Natural killer cell treated with Interleukin-12 subunit alpha and Interleukin-12 subunit beta and Interleukin-15 and Interleukin-18, amount 100 ng/mL, for 72 hours (primary cell): ENCODE measurements at regions not wholly inside any gene's neighbourhood (a gene's known extent, or its start where the extent isn't known, plus 50 kb on each side); places are given as distances from the start of the nearest gene placed in this dataset.
"Not testable (repeated sequence)": the region's sequence is repeated elsewhere in the genome, so short reads cannot be mapped to it uniquely, and the experiment has no call there.

ENCODE experiments used
- ATAC-seq, 2 donors: fragments of 150-1000 bp; cut with Tn5 transposase in 1 of 2; sonication (Bioruptor Pico), chemical (Tn5 transposase) in 1 of 2; 2 replicates each; pipeline ENCODE4 v1.10.0; 2021
- DNase-seq: peaks from one replicate; pipeline ENCODE4 v3.0.0; 2022; ENCODE audit warnings: low spot score
- H3K27ac Mint-ChIP-seq, 2 donors: 1 replicate in 1 of 2; 2 replicates in 1 of 2; pipeline ENCODE4 v1.8.0; 2022; ENCODE audit warnings: mixed read lengths in 2 of 2, mild to moderate bottlenecking in 1 of 2, moderate library complexity in 1 of 2
- H3K27me3 Mint-ChIP-seq, 2 donors: 1 replicate in 1 of 2; 2 replicates in 1 of 2; pipeline ENCODE4 v1.8.0; 2022; ENCODE audit warnings: mixed read lengths in 2 of 2
- H3K36me3 Mint-ChIP-seq: one replicate; pipeline ENCODE4 v1.8.0; 2022; ENCODE audit warnings: mixed read lengths
- H3K4me1 Mint-ChIP-seq, 2 donors: 1 replicate in 1 of 2; 2 replicates in 1 of 2; pipeline ENCODE4 v1.8.0; 2022; ENCODE audit warnings: low read depth in 2 of 2, mixed read lengths in 2 of 2, mild to moderate bottlenecking in 1 of 2
- H3K4me3 Mint-ChIP-seq: one replicate; pipeline ENCODE4 v1.8.0; 2022; ENCODE audit warnings: mixed read lengths
- H3K9me3 Mint-ChIP-seq: 2 replicates; pipeline ENCODE4 v1.8.0; 2022; ENCODE audit warnings: mixed read lengths

DNA sequence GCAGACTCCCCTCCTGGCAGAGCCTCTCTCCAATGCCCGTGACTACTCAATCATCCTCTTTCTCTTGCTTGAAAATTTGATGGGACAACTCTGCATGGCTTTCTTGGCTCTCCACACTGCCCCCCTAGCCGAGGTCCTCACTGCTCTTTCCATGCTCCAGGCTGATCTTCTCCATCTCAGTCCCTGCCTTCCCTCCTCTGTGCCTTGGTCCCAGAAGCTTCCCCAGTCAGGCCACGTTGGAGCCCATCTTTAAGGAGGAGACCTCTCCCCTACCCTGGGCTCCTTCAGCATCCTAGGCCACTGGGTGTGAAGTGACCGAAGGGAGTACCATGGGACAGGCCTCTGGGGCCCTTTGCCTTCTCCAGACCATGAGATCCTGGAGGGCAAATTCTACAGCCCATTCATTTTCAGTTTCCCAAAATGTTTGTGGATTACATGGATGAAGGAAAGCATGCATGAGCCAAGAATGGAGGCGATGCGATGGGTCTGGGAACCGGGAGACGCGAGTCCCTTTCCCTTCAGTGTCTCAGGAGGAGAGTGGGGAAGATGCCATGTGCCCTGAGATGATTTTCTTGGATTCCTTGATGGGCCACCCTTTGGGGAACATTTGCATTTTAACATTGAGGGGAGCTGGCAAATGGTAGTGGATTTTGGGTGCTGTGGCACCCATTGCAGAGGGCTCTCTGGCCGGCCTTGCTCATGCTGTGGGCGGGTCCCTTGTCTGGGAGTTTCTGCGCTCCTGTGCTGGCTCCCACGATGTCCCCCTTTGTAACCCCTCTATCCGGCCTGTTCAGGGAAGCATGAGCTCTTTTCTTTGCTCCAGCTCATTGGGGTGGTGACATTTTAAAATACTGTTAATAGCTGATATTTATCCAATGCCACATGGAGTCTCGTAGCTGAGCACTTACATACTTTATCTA, 376.6 kb downstream of the RPS24 start:
- Mint-ChIP-seq H3K27ac (no peak overlapping the region), H3K27me3 (peaks cover 15 to 16% of the 10 kb centered on the region in 2 donors), H3K4me1 (peaks cover 0 to 14% of the 10 kb centered on the region in 2 donors), H3K36me3 (no peaks in the 10 kb centered on the region), H3K9me3 (no peaks in the 10 kb centered on the region), H3K4me3 (no peak overlapping the region)
- DNase-seq: no peak
- ATAC-seq: no peak

DNA sequence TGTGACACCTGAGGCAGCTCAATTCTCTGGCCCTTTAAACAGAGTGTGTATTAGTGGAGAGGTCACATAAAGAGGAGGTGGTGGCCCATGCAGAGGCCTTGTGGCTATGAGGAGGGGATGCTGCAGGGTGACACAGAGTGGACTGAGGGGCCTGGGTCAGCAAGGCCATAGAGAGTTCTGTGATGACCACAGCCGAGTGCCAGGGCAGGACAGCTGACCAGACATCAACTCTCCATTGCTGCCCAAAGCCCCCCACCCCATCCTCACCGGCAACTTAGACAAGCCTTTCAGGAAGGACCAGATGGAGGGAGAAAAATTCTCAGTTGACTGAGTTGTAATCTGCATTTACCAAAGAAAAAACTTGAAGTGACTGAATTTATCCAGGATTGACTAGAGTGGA, 378.1 kb downstream of the RPS24 start:
- no peaks in the 10 kb centered on the region for H3K36me3 Mint-ChIP-seq

DNA sequence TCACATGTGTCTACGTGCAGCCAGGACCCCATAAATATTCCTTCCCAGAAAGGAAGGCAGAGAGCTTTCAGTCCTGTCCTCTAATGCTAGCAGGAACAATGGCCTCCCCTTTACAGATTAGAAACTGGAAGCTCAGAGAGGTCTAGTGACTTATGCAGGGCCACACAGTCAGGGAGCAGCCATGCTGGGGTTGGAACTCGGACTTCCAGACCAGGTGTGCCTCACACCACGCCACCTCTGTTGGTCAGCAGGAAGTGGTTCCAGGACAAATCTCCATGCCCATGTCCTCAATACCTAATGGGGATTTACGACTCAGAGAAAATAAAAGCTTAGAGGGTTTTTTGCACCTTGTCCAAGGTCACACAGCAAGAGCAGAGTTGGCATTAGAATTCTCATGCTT, 378.9 kb downstream of the RPS24 start:
- H3K27ac Mint-ChIP-seq: no peak overlapping the region
- H3K27me3 Mint-ChIP-seq: peaks cover 5 to 12% of the 10 kb centered on the region in 2 donors
- H3K36me3 Mint-ChIP-seq: no peaks in the 10 kb centered on the region
- DNase-seq (no peak), ATAC-seq (no peak)
- H3K9me3 Mint-ChIP-seq: no peaks in the 10 kb centered on the region
- no peak overlapping the region for H3K4me3 Mint-ChIP-seq
- peaks cover 0 to 6% of the 10 kb centered on the region in 2 donors for H3K4me1 Mint-ChIP-seq

More for the DNA sequence above, 378.1 kb downstream of the RPS24 start:
- Mint-ChIP-seq H3K27ac (no peak overlapping the region), H3K4me1 (peaks cover 0 to 10% of the 10 kb centered on the region in 2 donors), H3K9me3 (no peaks in the 10 kb centered on the region), H3K4me3 (no peak overlapping the region), H3K27me3 (peaks cover 8 to 14% of the 10 kb centered on the region in 2 donors)
- DNase-seq (no peak), ATAC-seq (no peak)

DNA sequence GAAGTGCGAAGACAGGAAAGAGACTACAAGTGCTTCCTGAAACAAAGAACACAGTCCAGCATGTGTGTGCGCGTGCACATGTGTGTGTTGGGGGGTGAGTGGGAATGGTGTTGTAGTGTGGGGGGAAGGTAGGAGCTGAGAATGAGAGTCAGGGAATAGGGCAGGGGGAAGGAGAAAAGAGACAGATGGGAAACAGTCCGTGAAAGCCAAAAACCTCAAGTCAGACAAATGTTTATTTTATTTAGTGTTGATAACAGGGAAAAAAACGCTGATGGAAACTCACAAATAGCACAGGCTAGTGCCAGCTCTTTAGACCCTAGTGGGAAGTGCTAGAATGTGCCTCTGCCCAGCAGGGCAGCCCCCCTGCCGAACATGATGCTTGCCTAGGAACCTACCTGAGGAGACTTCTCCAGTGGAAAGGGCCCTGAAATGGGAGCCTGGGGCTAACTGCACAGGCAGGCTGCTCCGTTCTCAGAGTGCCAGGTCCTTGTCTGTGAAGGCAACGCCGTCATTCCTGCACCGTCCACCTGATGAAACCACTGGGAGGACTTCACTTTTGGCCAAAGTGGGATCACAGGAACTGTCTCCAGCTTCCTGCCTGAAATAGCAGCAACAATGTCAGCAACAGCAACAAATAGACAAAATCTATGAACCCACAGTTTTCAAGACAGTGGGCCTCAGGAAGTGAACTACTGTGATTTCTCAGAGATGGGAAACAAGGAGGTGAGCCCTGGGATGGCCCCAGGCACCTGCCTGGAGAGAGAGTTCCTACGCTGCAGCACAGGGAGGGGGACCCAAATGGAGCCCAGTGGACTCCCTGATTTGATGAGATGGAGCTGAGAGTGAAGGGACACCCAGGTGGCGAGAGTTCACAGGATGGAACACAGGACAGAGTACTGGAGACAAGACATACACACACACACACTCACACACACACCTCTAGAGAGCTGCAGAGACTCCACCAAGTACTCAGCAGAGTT, 379.7 kb downstream of the RPS24 start:
- no peak for ATAC-seq
- Mint-ChIP-seq H3K36me3 (no peaks in the 10 kb centered on the region), H3K9me3 (no peaks in the 10 kb centered on the region), H3K27me3 (peaks cover 2 to 12% of the 10 kb centered on the region in 2 donors), H3K27ac (no peak overlapping the region), H3K4me3 (no peak overlapping the region), H3K4me1 (no peaks in the 10 kb centered on the region)
- no peak for DNase-seq

DNA sequence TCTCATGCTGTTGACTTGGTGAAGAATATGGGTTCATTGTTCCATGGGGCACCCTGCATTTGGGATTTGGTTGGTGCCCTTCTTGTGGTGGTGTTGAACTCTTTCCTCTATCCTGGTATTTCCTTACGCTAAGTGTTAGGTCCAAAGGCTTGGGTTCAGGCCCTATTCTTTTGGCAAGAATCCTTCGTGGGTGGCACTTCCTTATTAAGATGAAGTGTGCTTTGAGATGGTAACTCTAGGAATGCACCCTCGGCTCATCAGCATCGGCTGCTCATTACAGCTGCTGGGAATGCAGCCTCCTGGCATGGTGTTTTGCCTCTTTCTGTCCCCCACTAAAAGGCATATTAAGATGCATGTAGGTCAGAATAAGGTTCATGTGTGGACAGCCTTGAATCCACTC, 380.7 kb downstream of the RPS24 start:
- Mint-ChIP-seq H3K4me3 (no peak overlapping the region), H3K9me3 (no peaks in the 10 kb centered on the region)
- DNase-seq: no peak

DNA sequence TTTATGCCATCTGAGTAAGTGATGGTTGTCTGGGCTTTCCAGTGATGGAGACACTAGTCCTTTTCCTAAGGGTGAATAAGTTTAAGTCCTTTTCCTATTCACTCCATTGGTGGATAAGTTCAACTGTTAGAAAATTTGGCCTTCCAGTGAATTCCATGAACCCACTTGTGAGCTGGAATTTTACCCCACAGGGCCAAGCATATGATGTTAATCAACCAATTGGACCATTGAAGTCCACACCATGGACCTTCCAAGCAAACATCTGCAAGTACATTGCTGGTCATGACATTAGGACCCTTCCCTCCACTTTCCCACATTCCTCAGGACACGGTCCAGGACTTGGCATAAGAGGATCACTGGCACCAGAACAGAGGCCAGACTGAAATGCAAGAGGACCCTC, 381.4 kb downstream of the RPS24 start:
- no peak for ATAC-seq
- no peak overlapping the region for H3K27ac Mint-ChIP-seq
- H3K36me3 Mint-ChIP-seq: no peaks in the 10 kb centered on the region
- no peaks in the 10 kb centered on the region for H3K4me1 Mint-ChIP-seq
- H3K4me3 Mint-ChIP-seq: no peak overlapping the region
- peaks cover 2 to 12% of the 10 kb centered on the region in 2 donors for H3K27me3 Mint-ChIP-seq
- no peaks in the 10 kb centered on the region for H3K9me3 Mint-ChIP-seq
- DNase-seq: no peak

More for the DNA sequence above, 380.7 kb downstream of the RPS24 start:
- no peak for ATAC-seq
- Mint-ChIP-seq H3K36me3 (no peaks in the 10 kb centered on the region), H3K27ac (no peak overlapping the region), H3K27me3 (peaks cover 2 to 12% of the 10 kb centered on the region in 2 donors), H3K4me1 (no peaks in the 10 kb centered on the region)

DNA sequence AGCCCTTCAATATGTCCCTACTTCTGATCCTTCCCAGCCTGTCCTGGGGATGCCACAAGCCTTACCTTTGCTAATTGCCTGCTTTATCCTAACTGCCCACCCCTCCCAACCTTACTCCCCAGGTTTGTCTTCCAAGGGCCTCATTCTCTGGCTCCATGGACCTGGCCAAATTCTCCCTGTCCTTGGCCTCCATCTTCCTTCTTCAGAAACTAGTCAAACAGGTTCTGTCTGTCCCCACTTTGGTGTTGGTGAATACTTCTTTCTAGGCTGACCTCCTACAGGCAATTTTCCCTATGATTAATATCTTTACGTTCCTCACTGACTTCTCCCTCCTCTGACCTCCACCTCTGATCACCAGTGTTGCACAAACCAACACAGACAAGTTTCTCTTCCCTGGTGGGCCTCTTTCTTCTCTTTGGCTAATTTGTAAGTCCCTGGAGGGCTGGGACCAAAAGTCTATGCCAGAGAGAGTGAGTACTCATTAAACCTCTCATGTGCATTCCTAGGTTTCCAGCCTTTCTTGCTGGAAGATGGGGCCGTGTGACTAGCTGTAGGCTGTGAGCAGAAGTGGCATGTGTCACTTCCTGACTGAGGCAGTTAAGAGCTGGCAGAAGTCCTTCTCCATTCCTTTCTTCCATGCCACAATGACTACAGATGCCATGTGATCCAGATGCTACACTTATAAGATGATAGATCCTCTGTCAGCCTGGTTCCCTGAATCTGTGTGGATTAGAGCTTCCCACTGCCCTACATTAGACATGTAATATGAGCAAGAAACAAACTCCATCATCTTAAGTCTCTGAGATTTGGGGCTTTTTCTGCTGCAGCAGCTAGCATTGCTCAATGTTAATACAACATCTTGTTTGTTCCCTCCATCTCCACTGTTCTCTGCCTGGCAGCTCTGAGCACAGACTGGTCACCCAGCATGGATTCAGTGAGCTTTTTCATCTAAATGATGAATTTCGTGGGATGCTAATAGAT, 382.7 kb downstream of the RPS24 start:
- no peaks in the 10 kb centered on the region for H3K4me1 Mint-ChIP-seq
- ATAC-seq: no peak
- no peak overlapping the region for H3K4me3 Mint-ChIP-seq
- peaks cover 8 to 12% of the 10 kb centered on the region in 2 donors for H3K27me3 Mint-ChIP-seq
- no peaks in the 10 kb centered on the region for H3K9me3 Mint-ChIP-seq
- no peaks in the 10 kb centered on the region for H3K36me3 Mint-ChIP-seq
- no peak overlapping the region for H3K27ac Mint-ChIP-seq
- no peak for DNase-seq

DNA sequence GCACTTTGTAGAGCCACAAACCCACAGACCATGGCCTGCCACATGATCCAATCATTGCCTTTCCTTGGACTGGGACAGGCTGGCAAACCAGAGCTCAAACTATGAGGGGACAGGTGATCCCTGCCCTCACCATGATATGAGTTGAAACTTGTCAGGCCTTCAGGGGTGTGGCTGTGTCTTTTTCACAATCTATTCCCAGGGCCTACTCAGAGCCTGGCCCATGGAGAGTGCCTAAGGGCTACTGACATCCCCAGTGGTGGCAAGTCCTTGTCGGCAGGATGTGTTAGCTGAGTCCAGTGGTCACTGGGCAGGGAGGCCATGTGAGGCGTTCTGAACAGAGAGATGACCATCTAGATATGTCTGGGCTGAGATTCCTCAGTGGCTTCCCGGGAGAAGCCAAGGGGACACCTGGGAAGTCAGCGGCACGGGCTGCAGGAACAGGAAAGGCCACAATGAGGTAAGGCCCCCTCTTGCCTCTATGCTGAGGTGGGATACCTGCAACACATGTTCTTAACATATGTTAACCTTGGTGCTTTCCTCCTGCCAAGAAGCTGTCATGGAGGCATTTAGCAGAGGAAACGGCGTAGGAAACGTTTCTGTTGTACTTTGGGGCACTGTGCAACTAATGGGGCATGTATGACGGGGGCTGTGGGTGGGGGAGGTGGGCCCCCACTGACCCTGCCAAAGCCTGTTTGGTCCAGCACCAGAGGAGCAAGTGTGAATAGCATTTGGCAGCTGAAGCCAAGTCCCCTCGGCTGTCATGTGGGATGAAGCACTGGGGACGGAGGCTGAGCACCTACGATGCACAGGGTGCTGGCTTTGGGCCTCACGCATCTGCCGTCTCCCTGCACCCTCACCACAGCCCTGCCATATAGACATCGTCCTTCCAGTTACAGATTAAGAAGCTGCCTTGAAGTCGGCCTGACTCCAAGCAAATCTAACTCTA, 384.0 kb downstream of the RPS24 start:
- H3K4me3 Mint-ChIP-seq: no peak overlapping the region
- H3K36me3 Mint-ChIP-seq: no peaks in the 10 kb centered on the region
- DNase-seq (no peak), ATAC-seq (peak in 1 of 2 donors; percentile 17)
- H3K27ac Mint-ChIP-seq: no peak overlapping the region
- H3K9me3 Mint-ChIP-seq: no peaks in the 10 kb centered on the region
- peaks cover 8 to 10% of the 10 kb centered on the region in 2 donors for H3K27me3 Mint-ChIP-seq
- H3K4me1 Mint-ChIP-seq: no peaks in the 10 kb centered on the region

DNA sequence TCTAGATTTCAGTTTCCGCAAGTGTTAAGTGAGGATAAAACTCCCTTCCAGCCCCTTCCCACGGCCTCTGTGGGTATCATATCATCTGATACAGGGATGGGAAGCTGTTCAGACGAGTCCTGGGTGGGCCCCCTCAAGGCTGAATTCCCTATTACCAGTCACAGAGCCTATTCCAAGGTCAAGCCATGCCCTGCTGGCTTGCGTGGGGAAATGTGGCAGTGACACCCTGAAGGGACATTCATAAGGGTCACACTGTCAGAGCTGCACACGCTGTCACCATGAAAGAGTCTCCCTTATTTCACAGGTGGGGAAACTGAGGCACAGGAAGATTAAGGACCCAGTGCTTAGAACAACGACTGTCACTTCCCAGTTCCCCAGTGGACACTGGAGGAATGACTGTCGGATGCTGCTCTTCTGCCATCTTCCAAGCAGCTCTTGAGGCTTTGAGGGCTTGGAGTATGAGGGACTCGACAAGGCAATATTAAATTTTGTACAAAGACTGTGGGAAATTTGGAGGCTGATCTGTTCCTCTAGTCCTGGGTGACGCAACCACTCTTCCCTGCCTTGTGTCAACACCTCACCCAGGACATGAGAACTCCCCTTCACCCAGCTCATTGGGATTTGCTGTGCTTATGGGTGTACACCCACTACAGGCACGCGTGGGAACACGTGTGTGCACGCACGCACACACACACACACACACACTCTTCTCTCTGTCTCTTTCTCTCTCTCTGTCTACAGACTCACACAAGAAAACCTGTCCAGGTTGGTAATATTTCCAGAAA, 386.0 kb downstream of the RPS24 start:
- H3K36me3 Mint-ChIP-seq: no peaks in the 10 kb centered on the region
- DNase-seq (no peak), ATAC-seq (peak in 1 of 2 donors; percentile 10)
- H3K27ac Mint-ChIP-seq: no peak overlapping the region
- no peak overlapping the region for H3K4me3 Mint-ChIP-seq
- no peaks in the 10 kb centered on the region for H3K9me3 Mint-ChIP-seq
- no peaks in the 10 kb centered on the region for H3K4me1 Mint-ChIP-seq
- H3K27me3 Mint-ChIP-seq: peaks cover 6 to 8% of the 10 kb centered on the region in 2 donors

DNA sequence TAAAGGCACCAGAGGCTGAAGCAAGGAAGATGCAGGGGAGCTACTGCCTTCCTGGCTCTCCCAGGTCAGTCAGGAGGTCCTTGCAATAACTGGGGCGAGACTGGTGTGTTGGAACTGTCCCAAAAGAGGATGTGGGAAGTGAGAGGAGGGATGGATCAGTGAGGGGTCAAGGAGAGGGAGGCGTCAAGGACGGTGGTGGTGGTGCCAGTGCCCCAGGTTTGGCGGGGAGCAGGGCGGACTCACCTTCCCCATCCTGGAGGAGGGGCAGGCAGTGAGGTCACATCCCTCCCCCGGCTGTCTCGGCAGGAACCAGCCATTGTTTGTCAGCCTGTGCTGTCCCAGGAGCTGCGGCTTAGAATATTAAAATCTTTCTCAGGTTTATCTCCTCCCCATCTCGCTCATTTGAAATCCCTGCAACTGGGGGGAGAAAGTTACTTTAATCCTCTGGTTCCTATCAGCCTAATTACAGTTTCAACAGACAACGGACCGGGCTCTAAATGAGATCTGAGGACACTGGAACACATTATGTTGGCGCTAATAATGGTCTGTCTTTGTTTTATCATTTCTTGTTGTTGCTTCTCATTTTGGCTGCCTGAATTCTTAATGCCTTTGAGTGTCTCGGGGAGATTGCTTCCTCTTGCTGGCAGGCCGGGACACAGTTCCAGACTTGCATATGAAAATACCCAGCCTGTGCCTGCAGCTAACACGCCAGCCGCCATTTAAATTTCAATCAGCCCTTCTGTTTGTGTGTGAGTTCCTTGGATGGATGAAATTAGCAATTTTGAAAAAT, 387.5 kb downstream of the RPS24 start:
- Mint-ChIP-seq H3K36me3 (no peaks in the 10 kb centered on the region), H3K27me3 (peaks cover 4 to 9% of the 10 kb centered on the region in 2 donors)
- DNase-seq: no peak

DNA sequence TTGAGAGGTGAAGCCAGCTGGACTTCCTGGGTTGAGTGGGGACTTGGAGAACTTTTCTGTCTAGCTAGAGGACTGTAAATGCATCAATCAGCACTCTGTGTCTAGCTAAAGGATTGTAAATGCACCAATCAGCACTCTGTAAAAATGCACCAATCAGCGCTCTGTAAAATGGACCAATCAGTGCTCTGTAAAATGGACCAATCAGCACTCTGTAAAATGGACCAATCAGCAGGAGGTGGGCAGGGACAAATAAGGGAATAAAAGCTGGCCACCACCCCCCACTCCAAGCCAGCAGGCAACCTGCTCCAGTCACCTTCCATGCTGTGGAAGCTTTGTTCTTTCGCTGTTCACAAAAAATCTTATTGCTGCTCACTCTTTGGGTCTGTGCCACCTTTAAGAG, 390.4 kb downstream of the RPS24 start:
- H3K4me1 Mint-ChIP-seq, H3K27ac Mint-ChIP-seq, ATAC-seq, H3K36me3 Mint-ChIP-seq, DNase-seq, H3K9me3 Mint-ChIP-seq, H3K4me3 Mint-ChIP-seq: not testable (repeated sequence)
- H3K27me3 Mint-ChIP-seq: peaks cover 14 to 15% of the 10 kb centered on the region in 2 donors

More for the DNA sequence above, 387.5 kb downstream of the RPS24 start:
- ATAC-seq: no peak
- Mint-ChIP-seq H3K4me3 (no peak overlapping the region), H3K9me3 (peaks cover 4% of the 10 kb centered on the region), H3K4me1 (no peaks in the 10 kb centered on the region), H3K27ac (no peak overlapping the region)
